CD14-positive monocyte (primary cell): ENCODE measurements at regions not wholly inside any gene's neighbourhood (a gene's known extent, or its start where the extent isn't known, plus 50 kb on each side); places are given as distances from the start of the nearest gene placed in this dataset.

Source experiments
- DNase-seq, 3 donors: peaks; one replicate each; pipeline ENCODE4 v3.0.0-alpha.2; 2011 to 2022
- H2AFZ ChIP-seq: 2 replicates; pipeline ENCODE4 v1.6.0; 2012; ENCODE audit warnings: mild to moderate bottlenecking, low read depth, low read length, inconsistent platforms; ENCODE audit not compliant: insufficient read depth, poor library complexity, severe bottlenecking
- H3K27ac ChIP-seq, 2 donors: 1 replicate in 1 of 2; 2 replicates in 1 of 2; pipeline ENCODE4 v1.5.1; 2012 to 2013; ENCODE audit warnings: low read length in 2 of 2, control low read depth in 1 of 2, inconsistent platforms in 1 of 2, low read depth in 1 of 2, mild to moderate bottlenecking in 1 of 2
- H3K27me3 ChIP-seq, 2 donors: one replicate each; pipeline versions ENCODE4 v1.6.0 to v1.6.1; 2011 to 2013; ENCODE audit warnings: low read length in 2 of 2; ENCODE audit not compliant: control insufficient read depth in 2 of 2, insufficient read depth in 2 of 2
- H3K36me3 ChIP-seq, 2 donors: replicated peaks in 1 of 2; 1 replicate in 1 of 2; 2 replicates in 1 of 2; pipeline versions ENCODE4 v1.5.1 to v1.6.1; 2012 to 2013; ENCODE audit warnings: low read length in 2 of 2, control low read depth in 1 of 2, inconsistent platforms in 1 of 2, mild to moderate bottlenecking in 1 of 2; ENCODE audit not compliant: insufficient read depth in 2 of 2, control insufficient read depth in 1 of 2
- H3K4me1 ChIP-seq, 2 donors: 1 replicate in 1 of 2; 2 replicates in 1 of 2; pipeline versions ENCODE4 v1.5.1 to v1.6.1; 2012 to 2013; ENCODE audit warnings: low read length in 2 of 2, control low read depth in 1 of 2, inconsistent platforms in 1 of 2, mild to moderate bottlenecking in 1 of 2, moderate library complexity in 1 of 2; ENCODE audit not compliant: insufficient read depth in 2 of 2, control insufficient read depth in 1 of 2
- H3K4me2 ChIP-seq: replicated peaks from 2 replicates; pipeline ENCODE3; 2012; ENCODE audit warnings: low read length, moderate library complexity, mild to moderate bottlenecking; ENCODE audit not compliant: poor library complexity, severe bottlenecking; ENCODE audit errors: extremely low read depth
- H3K4me3 ChIP-seq, 3 experiments: fragments of 200-600 bp in 1 of 3; sonication (generic) in 1 of 3; replicated peaks in 1 of 3; 1 replicate in 2 of 3; 2 replicates in 1 of 3; pipeline ENCODE4 v1.5.1; 2011 to 2013; ENCODE audit warnings: low read length in 3 of 3, mild to moderate bottlenecking in 3 of 3, control low read depth in 2 of 3, low read depth in 2 of 3, inconsistent platforms in 1 of 3, moderate library complexity in 1 of 3
- H3K79me2 ChIP-seq: 2 replicates; pipeline ENCODE4 v1.6.0; 2012; ENCODE audit warnings: mild to moderate bottlenecking, control low read depth, inconsistent platforms, low read length, moderate library complexity; ENCODE audit not compliant: insufficient read depth
- H3K9ac ChIP-seq: 2 replicates; pipeline ENCODE4 v1.6.0; 2017; ENCODE audit warnings: low read length, mild to moderate bottlenecking; ENCODE audit not compliant: insufficient read depth, poor library complexity, severe bottlenecking
- H3K9me3 ChIP-seq, 2 donors: replicated peaks in 1 of 2; 1 replicate in 1 of 2; 2 replicates in 1 of 2; pipeline versions ENCODE4 v1.5.1 to v1.6.1; 2012 to 2013; ENCODE audit warnings: low read length in 2 of 2, control low read depth in 1 of 2; ENCODE audit not compliant: control insufficient read depth in 1 of 2, insufficient read depth in 1 of 2
- H4K20me1 ChIP-seq: 2 replicates; pipeline ENCODE4 v1.6.0; 2012; ENCODE audit warnings: mild to moderate bottlenecking, low read length, control low read depth, moderate library complexity; ENCODE audit not compliant: insufficient read depth
- H3K27ac Mint-ChIP-seq, 7 donors: one replicate each; pipeline ENCODE4 v1.8.0; 2020; ENCODE audit warnings: mild to moderate bottlenecking in 7 of 7, mixed read lengths in 7 of 7, moderate library complexity in 6 of 7, inconsistent platforms in 2 of 7
- H3K27me3 Mint-ChIP-seq, 3 donors: one replicate each; pipeline ENCODE4 v1.8.0; 2021 to 2022; ENCODE audit warnings: low read depth in 3 of 3, mild to moderate bottlenecking in 3 of 3, mixed read lengths in 3 of 3, moderate library complexity in 3 of 3, inconsistent platforms in 1 of 3
- H3K36me3 Mint-ChIP-seq, 2 donors: one replicate each; pipeline ENCODE4 v1.8.0; 2020; ENCODE audit warnings: mixed read lengths in 2 of 2, inconsistent platforms in 1 of 2, mild to moderate bottlenecking in 1 of 2
- H3K4me1 Mint-ChIP-seq: one replicate; pipeline ENCODE4 v1.8.0; 2020; ENCODE audit warnings: mild to moderate bottlenecking, mixed read lengths
- H3K4me3 Mint-ChIP-seq, 2 donors: one replicate each; pipeline ENCODE4 v1.8.0; 2020; ENCODE audit warnings: mild to moderate bottlenecking in 2 of 2, mixed read lengths in 2 of 2, moderate library complexity in 1 of 2
- H3K9me3 Mint-ChIP-seq, 7 donors: one replicate each; pipeline ENCODE4 v1.8.0; 2020 to 2022; ENCODE audit warnings: mixed read lengths in 7 of 7, mild to moderate bottlenecking in 6 of 7, moderate library complexity in 6 of 7, inconsistent platforms in 2 of 7
- CTCF ChIP-seq: fragments of 200-600 bp; IDR thresholded peaks from one replicate; pipeline ENCODE4 v1.8.0; 2022; ENCODE audit warnings: antibody characterized with exemption, mild to moderate bottlenecking
- WGBS: methylation state at CpG from one replicate; pipeline ENCODE4 v1.1.5; 2013; ENCODE audit warnings: missing lambda C conversion rate; ENCODE audit not compliant: insufficient coverage; 5-methylcytosine and 5-hydroxymethylcytosine counted together
- intact Hi-C, 2 donors: fragments of 100-400 bp; cut with micrococcal nuclease; formaldehyde crosslinking; loops; one replicate each; pipeline versions ENCODE4 v1.15.0 to v1.15.1; 2023

DNA sequence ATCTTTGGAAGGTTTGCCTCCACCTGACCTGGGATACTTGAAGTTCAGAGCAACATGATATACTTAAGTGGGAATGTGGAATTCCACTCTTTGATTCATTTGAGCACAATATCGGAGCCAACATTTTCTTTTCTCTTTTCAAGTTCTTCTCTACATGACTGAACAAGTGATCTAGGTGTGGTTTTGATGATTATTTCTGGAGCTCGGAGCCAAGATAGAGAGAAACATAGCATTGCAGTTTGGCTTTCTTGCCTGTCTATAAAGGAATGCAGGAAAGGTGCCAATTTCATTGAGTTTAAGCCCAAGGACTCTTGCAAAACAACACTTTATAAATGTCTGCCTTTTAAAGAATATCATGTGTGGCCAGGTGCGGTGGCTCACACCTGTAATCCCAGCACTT is 124.2 kb upstream of the FAM83B start:
- intact Hi-C loops: no loop called here
- H4K20me1 ChIP-seq: no peaks in the 10 kb centered on the region
- H3K27me3 ChIP-seq: no peaks in the 10 kb centered on the region
- no peak overlapping the region for H3K4me3 Mint-ChIP-seq
- no peaks in the 10 kb centered on the region for H3K36me3 Mint-ChIP-seq
- H3K27ac ChIP-seq: no peak overlapping the region
- no peak overlapping the region for H3K9ac ChIP-seq
- H3K4me2 ChIP-seq: no peak overlapping the region
- no peaks in the 10 kb centered on the region for H3K27me3 Mint-ChIP-seq
- no peaks in the 10 kb centered on the region for H3K79me2 ChIP-seq
- DNase-seq: no peak
- TF ChIP-seq CTCF: no peak
- H3K4me1 Mint-ChIP-seq: no peaks in the 10 kb centered on the region
- no peaks in the 10 kb centered on the region for H3K4me1 ChIP-seq
- no peak overlapping the region for H2AFZ ChIP-seq
- H3K9me3 Mint-ChIP-seq: peaks cover 0 to 2% (median 0%) of the 10 kb centered on the region in 7 donors
- no peaks in the 10 kb centered on the region for H3K36me3 ChIP-seq
- no peaks in the 10 kb centered on the region for H3K9me3 ChIP-seq
- 100% methylated on average over 1 of the region's 3 CpGs for WGBS
- no peak overlapping the region for H3K27ac Mint-ChIP-seq
- no peak overlapping the region for H3K4me3 ChIP-seq

GRCh38 chr6:54729716-54730115 is 116.9 kb upstream of the FAM83B start:
- no peak for TF ChIP-seq CTCF
- H3K9me3 ChIP-seq: no peaks in the 10 kb centered on the region
- no peak for DNase-seq
- intact Hi-C loops: no loop called here
- WGBS: no CpG with 5 or more reads among the region's 3 CpGs
- H3K27ac Mint-ChIP-seq: no peak overlapping the region
- no peaks in the 10 kb centered on the region for H3K4me1 ChIP-seq
- peaks cover 0 to 6% (median 3%) of the 10 kb centered on the region in 7 donors for H3K9me3 Mint-ChIP-seq
- H3K79me2 ChIP-seq: no peaks in the 10 kb centered on the region
- H3K36me3 Mint-ChIP-seq: no peaks in the 10 kb centered on the region
- peaks cover 0 to 2% (median 0%) of the 10 kb centered on the region in 3 donors for H3K27me3 Mint-ChIP-seq
- H3K9ac ChIP-seq: no peak overlapping the region
- no peak overlapping the region for H3K4me2 ChIP-seq
- no peak overlapping the region for H3K4me3 Mint-ChIP-seq
- no peak overlapping the region for H2AFZ ChIP-seq
- no peak overlapping the region for H3K4me3 ChIP-seq
- H3K27ac ChIP-seq: no peak overlapping the region
- no peaks in the 10 kb centered on the region for H3K36me3 ChIP-seq
- H3K27me3 ChIP-seq: no peaks in the 10 kb centered on the region
- no peaks in the 10 kb centered on the region for H3K4me1 Mint-ChIP-seq
- no peaks in the 10 kb centered on the region for H4K20me1 ChIP-seq
